ENCODE measurements at regions not wholly inside any gene's neighbourhood (a gene's known extent, or its start where the extent isn't known, plus 50 kb on each side); places are given as distances from the start of the nearest gene placed in this dataset.

GRCh38 chr16:22634954-22635353, 124.3 kb downstream of the NPIPB5 start:
- intact Hi-C loops (cut with DNase I): no loop called here
- DNase-seq: no peak
- H3K9me3 ChIP-seq (replicated peaks in 1 of 3): no peaks in the 10 kb centered on the region
- TF ChIP-seq CTCF (IDR thresholded peaks at IDR 0.05) (no peak), POLR2A (IDR thresholded peaks at IDR 0.05) (no peak)
- no peaks in the 10 kb centered on the region for H3K36me3 ChIP-seq (replicated peaks in 1 of 2)
- H3K27me3 ChIP-seq: no peaks in the 10 kb centered on the region
- no peaks in the 10 kb centered on the region for H3K4me1 ChIP-seq (replicated peaks in 1 of 2)
- H3K4me3 ChIP-seq: no peak overlapping the region
- H3K27ac ChIP-seq: no peak overlapping the region

- Histone ChIP-seq H3K27me3 (no peaks in the 10 kb centered on the region), H3K27ac (no peak overlapping the region), H3K9me3 (replicated peaks in 1 of 3) (no peaks in the 10 kb centered on the region), H3K4me3 (no peak overlapping the region), H3K4me1 (replicated peaks in 1 of 2) (no peaks in the 10 kb centered on the region), H3K36me3 (replicated peaks in 1 of 2) (no peaks in the 10 kb centered on the region)
- no peak for TF ChIP-seq CTCF (IDR thresholded peaks at IDR 0.05)
- TF ChIP-seq POLR2A (IDR thresholded peaks at IDR 0.05): no peak
- intact Hi-C loops (cut with DNase I): no loop called here
- WGBS, 4 donors: 15 to 24% (median 17%) methylated on average over 2 of the region's 2 CpGs
- no peak for DNase-seq
Observed at GRCh38 chr16:22635357-22635761, 124.7 kb downstream of the NPIPB5 start.

- Histone ChIP-seq H3K27me3 (no peaks in the 10 kb centered on the region), H3K4me1 (replicated peaks in 1 of 2) (no peaks in the 10 kb centered on the region), H3K4me3 (no peak overlapping the region), H3K9me3 (replicated peaks in 1 of 3) (no peaks in the 10 kb centered on the region), H3K36me3 (replicated peaks in 1 of 2) (no peaks in the 10 kb centered on the region), H3K27ac (no peak overlapping the region)
- intact Hi-C loops (cut with DNase I): no loop called here
- TF ChIP-seq POLR2A (IDR thresholded peaks at IDR 0.05) (no peak), CTCF (IDR thresholded peaks at IDR 0.05) (no peak)
- WGBS, 4 donors: 31 to 38% (median 35%) methylated on average over 6 of the region's 6 CpGs
- DNase-seq: no peak
Observed at GRCh38 chr16:22635801-22636200, 125.1 kb downstream of the NPIPB5 start.

GRCh38 chr16:22638393-22639206, 127.9 kb downstream of the NPIPB5 start:
- TF ChIP-seq POLR2A (IDR thresholded peaks at IDR 0.05) (no peak), CTCF (IDR thresholded peaks at IDR 0.05) (no peak)
- 65 to 69% (median 67%) methylated on average over 8 of the region's 8 CpGs for WGBS, 4 donors
- no peaks in the 10 kb centered on the region for H3K9me3 ChIP-seq (replicated peaks in 1 of 3)
- intact Hi-C loops (cut with DNase I): no loop called here
- H3K27me3 ChIP-seq: no peaks in the 10 kb centered on the region
- no peak overlapping the region for H3K4me3 ChIP-seq
- H3K27ac ChIP-seq: no peak overlapping the region
- DNase-seq: no peak
- H3K36me3 ChIP-seq (replicated peaks in 1 of 2): no peaks in the 10 kb centered on the region
- H3K4me1 ChIP-seq (replicated peaks in 1 of 2): no peaks in the 10 kb centered on the region
